DND-41 (cell line): ENCODE measurements at regions not wholly inside any gene's neighbourhood (a gene's known extent, or its start where the extent isn't known, plus 50 kb on each side); places are given as distances from the start of the nearest gene placed in this dataset.

Source experiments
- EZH2 ChIP-seq: IDR thresholded peaks from 3 replicates; pipeline ENCODE4 v1.6.1; 2012; ENCODE audit warnings: borderline replicate concordance, low read depth, mild to moderate bottlenecking, moderate library complexity, low read length, inconsistent platforms; ENCODE audit not compliant: severe bottlenecking
- TF ChIP-seq, protein P1 (sequence below): IDR thresholded peaks from 2 replicates; pipeline ENCODE4 v1.5.1; 2012; ENCODE audit warnings: borderline replicate concordance, low read length, moderate library complexity, mild to moderate bottlenecking; ENCODE audit not compliant: poor library complexity, severe bottlenecking; ENCODE audit errors: extremely low read depth

DNA sequence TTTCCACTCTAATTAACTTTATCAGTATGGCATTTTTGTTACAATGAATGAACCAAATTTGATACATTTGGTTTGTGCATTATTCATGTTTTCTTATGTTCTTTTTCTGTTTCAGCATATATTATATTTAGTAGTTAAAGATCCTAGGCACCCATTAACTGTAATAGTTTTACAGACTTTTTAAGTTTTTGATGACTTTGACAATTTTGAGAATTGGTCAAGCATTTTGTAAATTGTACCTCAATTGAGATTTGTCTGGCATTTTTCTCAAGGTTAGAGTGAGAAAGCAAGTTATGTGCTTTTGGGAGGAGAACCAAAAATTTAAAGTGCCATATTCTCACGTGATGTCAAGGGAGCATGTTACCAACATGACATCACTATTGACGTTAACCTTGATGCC lies 1019.2 kb downstream of the CDH11 start:
- TF ChIP-seq, protein P1, sequence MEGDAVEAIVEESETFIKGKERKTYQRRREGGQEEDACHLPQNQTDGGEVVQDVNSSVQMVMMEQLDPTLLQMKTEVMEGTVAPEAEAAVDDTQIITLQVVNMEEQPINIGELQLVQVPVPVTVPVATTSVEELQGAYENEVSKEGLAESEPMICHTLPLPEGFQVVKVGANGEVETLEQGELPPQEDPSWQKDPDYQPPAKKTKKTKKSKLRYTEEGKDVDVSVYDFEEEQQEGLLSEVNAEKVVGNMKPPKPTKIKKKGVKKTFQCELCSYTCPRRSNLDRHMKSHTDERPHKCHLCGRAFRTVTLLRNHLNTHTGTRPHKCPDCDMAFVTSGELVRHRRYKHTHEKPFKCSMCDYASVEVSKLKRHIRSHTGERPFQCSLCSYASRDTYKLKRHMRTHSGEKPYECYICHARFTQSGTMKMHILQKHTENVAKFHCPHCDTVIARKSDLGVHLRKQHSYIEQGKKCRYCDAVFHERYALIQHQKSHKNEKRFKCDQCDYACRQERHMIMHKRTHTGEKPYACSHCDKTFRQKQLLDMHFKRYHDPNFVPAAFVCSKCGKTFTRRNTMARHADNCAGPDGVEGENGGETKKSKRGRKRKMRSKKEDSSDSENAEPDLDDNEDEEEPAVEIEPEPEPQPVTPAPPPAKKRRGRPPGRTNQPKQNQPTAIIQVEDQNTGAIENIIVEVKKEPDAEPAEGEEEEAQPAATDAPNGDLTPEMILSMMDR = no peak
- no peak for TF ChIP-seq EZH2
